Peyer's patch (tissue), 4 donors: ENCODE measurements at regions not wholly inside any gene's neighbourhood (a gene's known extent, or its start where the extent isn't known, plus 50 kb on each side); places are given as distances from the start of the nearest gene placed in this dataset.

Experiments used
- POLR2A ChIP-seq, 2 donors: fragments of 450-650 bp; IDR thresholded peaks; one replicate each; pipeline ENCODE4 v1.5.1; 2017; ENCODE audit warnings: antibody characterized with exemption in 2 of 2, mild to moderate bottlenecking in 2 of 2, moderate library complexity in 2 of 2
- TF ChIP-seq, protein P1 (sequence below), 6 experiments: fragments of 450-650 bp in 4 of 6; fragments of 200-600 bp in 2 of 6; sonication (generic) in 1 of 6; IDR thresholded peaks; one replicate each; pipeline ENCODE4 v1.5.1; 2017 to 2019; ENCODE audit warnings: antibody characterized with exemption in 6 of 6, mild to moderate bottlenecking in 3 of 6, moderate library complexity in 1 of 6

DNA sequence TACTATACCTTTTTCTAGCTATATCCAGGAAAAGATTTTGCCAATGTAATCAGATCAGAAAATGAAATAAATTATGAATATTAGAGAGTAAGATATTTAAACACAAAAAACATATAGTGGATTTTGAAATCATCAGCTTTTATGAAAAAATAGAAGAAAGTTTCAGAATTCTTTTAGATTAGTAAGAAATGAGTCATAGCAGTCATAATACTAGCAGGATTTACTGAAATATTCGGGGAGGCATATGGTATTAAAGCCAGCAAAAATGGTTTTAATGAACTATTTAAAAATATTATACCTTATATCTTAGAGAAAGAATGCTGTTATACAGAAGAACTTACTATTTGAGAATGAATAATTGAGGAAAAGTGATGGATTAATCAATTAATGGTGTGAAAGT lies 303.6 kb upstream of the NUDT12 start:
- TF ChIP-seq, protein P1, sequence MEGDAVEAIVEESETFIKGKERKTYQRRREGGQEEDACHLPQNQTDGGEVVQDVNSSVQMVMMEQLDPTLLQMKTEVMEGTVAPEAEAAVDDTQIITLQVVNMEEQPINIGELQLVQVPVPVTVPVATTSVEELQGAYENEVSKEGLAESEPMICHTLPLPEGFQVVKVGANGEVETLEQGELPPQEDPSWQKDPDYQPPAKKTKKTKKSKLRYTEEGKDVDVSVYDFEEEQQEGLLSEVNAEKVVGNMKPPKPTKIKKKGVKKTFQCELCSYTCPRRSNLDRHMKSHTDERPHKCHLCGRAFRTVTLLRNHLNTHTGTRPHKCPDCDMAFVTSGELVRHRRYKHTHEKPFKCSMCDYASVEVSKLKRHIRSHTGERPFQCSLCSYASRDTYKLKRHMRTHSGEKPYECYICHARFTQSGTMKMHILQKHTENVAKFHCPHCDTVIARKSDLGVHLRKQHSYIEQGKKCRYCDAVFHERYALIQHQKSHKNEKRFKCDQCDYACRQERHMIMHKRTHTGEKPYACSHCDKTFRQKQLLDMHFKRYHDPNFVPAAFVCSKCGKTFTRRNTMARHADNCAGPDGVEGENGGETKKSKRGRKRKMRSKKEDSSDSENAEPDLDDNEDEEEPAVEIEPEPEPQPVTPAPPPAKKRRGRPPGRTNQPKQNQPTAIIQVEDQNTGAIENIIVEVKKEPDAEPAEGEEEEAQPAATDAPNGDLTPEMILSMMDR (IDR thresholded peaks at IDR 0.05): no peak
- TF ChIP-seq POLR2A (IDR thresholded peaks at IDR 0.05): no peak
